ENCODE measurements at regions not wholly inside any gene's neighbourhood (a gene's known extent, or its start where the extent isn't known, plus 50 kb on each side); places are given as distances from the start of the nearest gene placed in this dataset.
"Not testable (repeated sequence)": the region's sequence is repeated elsewhere in the genome, so short reads cannot be mapped to it uniquely, and the experiment has no call there.

DNA sequence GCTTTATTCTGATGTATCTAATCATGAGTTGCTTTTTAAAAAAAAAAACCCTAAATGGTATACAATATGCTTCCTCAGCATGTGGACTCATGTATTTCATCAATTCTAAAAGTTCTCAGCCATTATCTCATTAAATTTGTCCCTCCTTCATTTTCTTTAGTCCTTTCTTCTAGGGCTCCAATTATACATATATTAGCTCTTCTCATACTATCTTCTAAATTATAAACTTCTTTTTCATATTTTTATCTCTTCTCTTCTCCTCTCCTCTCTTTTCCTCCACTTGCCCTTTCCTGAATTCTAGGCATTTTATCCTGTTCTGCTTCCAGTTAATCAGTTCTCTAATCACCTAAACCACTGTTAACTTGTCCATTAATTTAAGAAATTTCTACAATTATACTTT is 55.0 kb upstream of the IL33 start:
- no peak for DNase-seq
- intact Hi-C loops (cut with DNase I) = no loop called here

DNA sequence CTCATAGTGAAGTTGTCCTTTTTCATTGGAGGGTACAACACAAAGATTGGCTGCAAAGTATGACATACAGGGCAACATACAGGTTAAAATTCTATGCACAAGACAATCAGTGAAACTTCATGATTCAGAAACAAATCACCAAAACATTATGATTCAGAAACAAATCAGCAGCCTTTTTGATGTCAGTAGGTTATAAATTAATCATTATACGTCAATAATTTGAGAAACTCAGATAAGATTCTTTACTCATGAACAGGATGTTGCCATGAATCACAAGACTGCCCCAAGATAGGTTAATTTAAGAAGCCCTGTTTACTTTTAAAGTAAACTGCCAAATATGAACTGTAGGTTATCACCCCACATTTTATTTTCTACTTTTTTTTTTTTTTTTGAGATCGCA is 62.2 kb upstream of the IL33 start:
- no peak for DNase-seq
- intact Hi-C loops (cut with DNase I) = no loop called here

DNA sequence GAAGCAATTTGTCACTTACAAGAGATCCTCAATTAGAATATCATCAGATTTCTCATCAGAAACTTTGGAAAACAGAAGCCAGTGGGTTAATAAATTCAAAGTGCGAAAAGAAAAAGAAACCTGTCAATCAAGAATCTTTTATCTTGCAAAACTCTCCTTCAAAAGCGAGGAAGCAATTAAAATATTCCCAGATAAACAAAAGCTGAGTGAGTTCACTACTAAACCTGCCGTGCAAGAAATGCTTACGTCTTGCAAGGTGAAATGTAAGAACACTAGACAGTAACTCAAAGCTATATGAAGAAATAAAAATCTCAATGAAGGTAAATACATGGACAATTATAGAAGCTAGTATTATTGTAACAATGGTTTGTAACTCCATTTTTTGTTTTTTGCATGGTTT is 62.8 kb upstream of the IL33 start:
- intact Hi-C loops (cut with DNase I) = no loop called here
- no peak for DNase-seq

DNA sequence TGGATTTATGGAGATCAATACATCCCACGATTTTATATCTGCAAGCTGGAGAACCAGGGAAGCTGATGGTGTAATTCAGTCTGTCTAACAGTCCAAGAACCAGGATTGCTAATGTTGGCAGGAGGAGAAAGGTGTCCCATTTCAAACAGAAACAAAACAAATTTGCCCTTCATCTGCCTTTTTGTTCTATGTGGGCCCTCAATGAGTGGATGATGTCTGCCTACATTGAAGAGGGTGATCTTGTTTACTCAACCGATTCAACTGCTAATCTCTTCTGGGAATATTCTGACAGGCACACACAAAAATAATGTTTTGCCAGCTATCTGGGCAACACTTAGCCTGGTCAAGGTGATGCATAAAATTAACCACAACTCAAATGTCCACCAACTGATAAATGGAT is 65.1 kb upstream of the IL33 start:
- DNase-seq = no peak

DNA sequence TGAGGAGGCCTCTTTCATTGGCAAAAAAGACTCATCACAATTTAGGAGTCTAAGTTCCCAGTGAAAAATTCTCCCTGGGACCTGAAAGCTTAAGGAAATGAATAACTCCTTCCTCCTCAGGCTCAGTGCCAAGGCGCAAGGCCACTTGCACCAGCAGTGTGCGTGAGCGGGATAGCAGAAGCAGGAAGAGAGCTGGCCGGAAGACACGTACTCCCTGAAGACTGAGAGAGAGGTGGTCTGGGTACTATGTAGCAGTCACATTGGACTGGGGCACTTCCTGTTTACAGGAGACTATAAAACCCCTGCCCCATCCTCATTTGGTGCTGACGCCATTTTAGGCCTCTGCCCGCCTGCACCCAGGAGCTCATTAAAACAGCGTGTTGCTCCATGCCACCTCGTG is 66.3 kb upstream of the IL33 start:
- DNase-seq = no peak
- intact Hi-C loops (cut with DNase I) = no loop called here

More for the DNA sequence above, 65.1 kb upstream of the IL33 start:
- intact Hi-C loops (cut with DNase I) = no loop called here

DNA sequence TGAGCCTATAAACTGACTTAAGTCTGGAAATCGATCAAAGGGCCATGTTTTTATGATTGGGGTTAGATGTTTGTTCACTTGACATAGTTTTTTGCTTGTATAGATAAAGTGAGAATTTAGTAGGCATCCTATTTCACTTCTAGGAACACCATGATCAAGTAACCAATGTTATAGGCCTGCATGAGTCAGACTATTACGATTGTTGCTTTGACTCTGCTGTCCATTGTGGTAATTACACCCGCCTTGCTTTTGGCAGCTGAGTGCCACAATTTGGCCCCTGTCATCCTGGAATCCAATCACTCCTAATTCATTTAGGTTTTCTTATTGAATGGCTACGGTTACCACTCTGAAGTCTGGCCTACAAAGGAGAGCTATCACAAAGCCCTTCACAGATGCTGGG is 67.8 kb upstream of the IL33 start:
- no peak for DNase-seq
- intact Hi-C loops (cut with DNase I) = no loop called here

DNA sequence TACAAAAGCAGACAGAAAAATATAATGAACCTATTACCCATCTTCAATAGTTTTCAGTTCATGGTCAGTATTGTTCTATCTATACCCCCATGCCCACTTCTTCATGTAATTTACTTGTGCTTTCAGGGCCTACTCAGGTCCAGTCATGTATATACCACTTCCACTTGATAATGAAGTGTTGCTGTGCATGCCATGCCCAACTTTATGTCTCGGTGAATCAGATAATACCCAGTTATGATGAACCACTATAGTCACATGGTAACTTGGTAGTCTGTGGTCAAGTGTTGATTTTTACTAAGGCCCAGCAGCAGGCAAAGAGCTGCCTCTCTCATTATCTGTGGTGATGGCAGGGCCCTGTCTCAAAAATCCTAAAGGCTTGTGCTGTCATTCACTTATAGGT is 70.7 kb upstream of the IL33 start:
- DNase-seq = no peak
- intact Hi-C loops (cut with DNase I) = no loop called here

DNA sequence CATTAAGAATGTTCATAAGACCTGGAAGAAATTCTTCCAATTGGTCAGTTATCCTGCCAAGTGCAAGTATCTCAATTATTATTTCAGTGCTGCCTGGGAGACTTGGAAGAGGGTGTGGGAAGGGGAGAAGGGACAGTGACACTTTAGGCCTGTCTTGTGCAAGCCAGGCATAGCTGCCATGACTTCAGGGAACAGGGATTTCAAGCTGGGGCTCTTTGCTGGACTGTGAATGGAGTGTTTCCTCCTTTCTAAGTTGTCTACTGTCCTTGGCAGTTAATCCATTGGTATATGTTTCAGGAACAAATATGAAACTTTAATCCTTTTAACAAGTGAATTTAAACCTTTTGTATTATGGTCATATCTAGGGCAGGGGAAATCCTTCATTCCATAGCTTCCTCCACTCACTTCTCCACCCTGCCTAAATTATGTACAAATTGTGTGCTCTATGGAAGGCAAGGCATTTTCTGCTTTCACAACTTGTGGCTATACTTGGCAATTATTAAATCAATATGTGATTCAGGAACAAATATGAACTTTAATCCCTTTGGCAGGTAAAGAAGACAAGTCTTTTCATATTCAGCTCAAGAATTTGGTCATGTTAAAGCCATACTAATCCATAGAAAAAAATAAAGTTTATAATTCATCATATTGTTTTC is 72.7 kb upstream of the IL33 start:
- intact Hi-C loops (cut with DNase I) = no loop called here

DNA sequence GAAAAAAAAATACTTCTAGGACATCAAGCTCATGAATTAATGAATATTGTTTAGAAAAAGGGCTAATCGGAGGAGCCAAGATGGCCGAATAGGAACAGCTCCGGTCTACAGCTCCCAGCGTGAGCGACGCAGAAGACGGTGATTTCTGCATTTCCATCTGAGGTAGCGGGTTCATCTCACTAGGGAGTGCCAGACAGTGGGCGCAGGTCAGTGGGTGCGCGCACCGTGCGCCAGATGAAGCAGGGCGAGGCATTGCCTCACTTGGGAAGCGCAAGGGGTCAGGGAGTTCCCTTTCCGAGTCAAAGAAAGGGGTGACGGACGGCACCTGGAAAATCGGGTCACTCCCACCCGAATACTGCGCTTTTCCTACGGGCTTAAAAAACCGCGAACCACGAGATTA is 79.8 kb upstream of the IL33 start:
- DNase-seq = peak in 1 of 10 donors; percentile 58
- intact Hi-C loops (cut with DNase I) = not testable (repeated sequence)

More for the DNA sequence above, 72.7 kb upstream of the IL33 start:
- DNase-seq = no peak

DNA sequence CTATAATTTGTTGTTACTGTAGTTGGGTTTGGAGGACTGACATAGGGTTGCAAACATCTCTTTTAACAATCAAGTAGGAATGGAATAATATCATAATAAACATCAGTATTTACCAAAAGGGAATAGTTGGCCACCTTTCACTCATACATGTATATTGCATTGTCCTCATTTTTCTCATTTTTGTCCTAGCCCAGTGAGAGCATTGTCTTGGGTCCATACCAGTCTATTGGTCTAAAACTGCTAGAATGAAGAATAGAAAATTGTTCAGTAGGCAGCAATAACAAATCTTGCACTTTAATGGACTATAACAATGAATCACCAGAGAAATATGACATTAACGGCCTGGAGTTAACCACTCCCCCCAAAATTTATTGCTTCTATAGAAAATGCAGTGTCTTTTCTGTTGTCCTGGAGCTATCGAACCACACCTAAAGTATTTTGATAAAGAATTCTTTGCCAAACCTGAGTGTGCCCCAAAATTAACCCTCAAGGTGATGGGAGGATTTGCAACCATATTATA is 80.9 kb upstream of the IL33 start:
- intact Hi-C loops (cut with DNase I) = no loop called here
- DNase-seq = no peak

DNA sequence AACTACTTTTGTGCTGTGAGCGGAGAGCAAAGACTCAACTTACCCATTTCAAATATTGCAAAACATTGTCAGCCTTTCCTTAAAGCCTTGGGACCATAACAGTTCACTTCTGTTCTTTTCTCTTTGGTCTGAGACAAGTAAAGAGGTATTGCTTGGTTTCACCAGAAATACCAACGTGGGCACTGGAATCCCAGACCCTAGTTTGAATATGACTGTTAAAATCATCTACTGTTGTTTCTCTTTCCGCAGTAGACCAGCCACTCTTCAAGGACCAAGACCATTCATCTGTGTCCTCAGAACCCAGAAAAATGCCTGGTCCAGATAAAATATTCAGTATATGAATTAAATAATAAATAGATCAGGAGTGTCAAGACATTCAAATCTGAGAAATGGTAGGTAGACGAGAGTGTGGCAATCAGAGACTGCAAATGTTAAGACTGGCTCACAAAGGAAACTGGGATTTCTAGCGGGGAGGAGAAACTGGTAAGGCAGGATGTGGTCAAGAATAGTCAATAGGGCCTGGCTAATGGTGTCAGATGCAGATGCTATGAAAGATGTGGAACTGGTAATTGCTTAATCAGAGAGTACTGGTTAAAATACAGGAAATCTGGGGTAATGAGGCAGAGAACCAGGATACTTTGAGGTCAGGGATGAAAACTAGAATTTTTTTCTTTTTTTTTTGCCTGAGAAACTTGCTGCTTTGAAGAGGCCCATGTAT is 82.1 kb upstream of the IL33 start:
- intact Hi-C loops (cut with DNase I) = no loop called here

DNA sequence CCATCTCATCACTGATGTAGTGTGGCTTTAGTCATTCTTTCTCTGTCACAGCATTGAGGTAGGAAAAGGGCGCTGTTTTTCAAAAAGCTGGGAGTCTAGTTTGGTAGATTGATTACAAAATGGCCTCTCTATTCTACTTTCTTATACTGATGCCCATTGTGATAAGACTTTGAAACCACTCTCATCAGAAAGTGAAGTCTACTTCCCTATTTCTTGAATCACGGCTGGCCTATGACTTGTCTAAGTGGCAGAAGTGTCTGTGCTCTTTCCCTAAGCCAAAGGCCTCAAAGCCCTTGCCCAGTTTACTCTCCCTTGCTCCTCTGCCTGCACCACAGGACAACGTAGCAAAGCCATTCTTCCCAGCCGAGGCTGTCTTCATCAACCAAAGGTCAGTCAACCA is 83.0 kb upstream of the IL33 start:
- intact Hi-C loops (cut with DNase I) = no loop called here
- DNase-seq = no peak

More for the DNA sequence above, 82.1 kb upstream of the IL33 start:
- no peak for DNase-seq

DNA sequence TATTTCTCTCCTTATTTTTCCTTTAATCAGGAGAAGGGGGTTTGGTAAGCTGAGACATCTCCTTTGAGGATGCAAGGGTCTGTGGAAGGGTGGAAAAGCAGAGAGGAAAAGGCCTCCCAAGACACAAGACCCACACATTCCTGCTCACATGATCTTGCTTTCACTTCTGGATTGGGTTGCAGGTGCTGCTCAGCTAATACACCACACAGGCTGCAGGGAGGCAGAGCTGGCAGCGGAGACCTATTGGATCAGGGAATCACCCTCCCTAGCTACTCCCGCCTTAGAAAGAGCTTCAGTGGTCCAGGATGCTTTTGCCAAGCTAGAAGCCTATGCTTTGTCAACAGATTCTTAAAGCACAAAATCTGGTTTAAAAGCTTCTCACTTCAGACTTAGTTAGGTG is 87.6 kb upstream of the IL33 start:
- intact Hi-C loops (cut with DNase I) = no loop called here

DNA sequence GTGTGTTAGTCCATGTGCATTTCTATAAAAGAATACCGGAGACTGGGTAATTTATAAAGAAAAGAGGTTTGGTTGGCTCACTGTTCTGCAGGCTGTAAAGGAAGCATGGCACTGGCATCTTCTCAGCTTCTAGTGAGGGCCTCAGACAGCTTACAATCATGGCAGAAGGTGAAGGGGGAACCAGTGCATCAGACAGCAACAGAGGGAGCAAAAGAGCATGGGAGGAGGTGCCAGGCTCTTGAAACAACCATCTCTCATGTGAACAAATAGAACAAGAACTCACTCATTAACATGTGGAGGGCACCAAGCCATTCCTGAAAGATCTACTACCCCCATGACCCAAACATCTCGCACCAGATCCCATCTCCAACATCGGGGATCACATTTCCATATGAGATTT is 89.2 kb upstream of the IL33 start:
- intact Hi-C loops (cut with DNase I) = no loop called here
- no peak for DNase-seq

More for the DNA sequence above, 87.6 kb upstream of the IL33 start:
- DNase-seq = no peak

DNA sequence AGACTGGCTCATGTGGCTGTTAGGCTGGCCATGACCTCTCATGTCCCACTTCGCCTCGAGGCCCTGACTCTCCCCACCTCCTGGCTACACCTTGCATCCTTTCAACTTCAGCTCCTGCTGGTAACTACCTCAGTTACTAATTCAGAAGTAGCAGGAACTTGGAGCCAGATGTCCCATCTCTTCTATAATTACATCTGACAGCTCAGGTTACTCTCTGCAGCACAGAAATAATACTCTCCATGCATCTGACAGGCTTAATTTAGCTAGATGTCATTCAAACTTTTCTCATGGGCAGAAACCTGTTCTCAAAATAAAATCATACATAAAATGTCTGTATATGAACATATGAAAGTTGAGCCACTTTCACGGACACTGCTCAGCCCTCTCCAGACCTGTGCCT is 92.2 kb upstream of the IL33 start:
- intact Hi-C loops (cut with DNase I) = no loop called here
- no peak for DNase-seq

DNA sequence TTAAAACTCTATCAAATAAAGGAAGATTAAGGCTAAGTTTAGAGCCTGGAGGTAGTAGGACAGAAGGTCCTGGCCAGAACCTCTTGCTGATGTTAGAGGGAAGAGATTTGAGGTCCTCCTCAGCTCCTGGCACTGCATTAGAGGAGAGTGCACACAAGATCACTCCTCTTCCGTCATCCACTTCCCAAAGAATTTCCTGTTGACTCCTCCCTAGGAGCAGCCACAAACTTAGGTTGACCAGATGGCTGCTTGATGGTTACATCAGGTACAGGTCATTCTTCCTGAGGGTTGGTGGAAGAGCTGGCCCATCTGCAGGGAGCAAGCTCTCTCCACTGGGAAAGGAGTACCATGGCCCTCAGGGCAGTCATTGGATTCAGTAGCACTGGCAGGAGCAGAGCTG is 93.9 kb upstream of the IL33 start:
- intact Hi-C loops (cut with DNase I) = no loop called here
- no peak for DNase-seq

DNA sequence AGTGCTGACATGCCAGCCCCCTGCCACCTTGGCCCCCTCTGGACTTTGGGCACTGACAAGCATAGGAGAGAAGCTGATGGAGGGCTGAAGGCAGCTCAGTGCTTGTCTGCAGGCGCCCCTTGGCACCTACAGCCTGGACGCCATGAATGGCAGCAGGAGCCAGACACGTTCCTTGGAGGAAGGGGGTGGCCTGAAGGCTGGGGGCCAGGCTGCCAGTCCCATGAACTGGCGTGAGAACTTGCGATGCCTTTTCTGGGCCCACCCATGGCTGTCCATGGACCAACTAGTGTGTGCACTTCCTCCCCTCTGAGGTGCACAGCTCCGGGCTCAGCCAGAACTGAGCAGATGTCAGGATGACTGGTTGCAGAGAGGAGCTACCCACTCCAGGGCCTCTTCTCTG is 99.0 kb upstream of the RANBP6 start:
- intact Hi-C loops (cut with DNase I) = no loop called here
- no peak for DNase-seq

DNA sequence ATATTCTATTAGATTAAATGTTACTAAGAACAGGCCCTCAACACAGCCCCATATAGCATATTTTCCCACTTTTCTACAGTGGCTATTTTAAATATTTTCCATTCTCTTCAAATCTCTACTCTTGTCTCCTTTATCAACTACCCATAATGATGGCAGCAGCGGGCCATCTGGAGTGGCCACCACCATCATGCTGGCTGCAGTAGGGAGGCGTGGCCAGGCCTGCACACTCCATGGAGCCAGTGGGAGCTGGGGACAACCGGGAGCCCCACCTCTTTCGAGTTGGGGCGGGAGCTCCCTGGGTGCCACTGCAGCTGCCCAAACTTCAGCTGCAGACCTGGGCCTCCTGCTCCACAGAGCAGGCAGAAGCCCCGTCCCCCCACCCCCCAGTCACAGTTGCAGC is 98.4 kb upstream of the RANBP6 start:
- intact Hi-C loops (cut with DNase I) = no loop called here
- DNase-seq = no peak

DNA sequence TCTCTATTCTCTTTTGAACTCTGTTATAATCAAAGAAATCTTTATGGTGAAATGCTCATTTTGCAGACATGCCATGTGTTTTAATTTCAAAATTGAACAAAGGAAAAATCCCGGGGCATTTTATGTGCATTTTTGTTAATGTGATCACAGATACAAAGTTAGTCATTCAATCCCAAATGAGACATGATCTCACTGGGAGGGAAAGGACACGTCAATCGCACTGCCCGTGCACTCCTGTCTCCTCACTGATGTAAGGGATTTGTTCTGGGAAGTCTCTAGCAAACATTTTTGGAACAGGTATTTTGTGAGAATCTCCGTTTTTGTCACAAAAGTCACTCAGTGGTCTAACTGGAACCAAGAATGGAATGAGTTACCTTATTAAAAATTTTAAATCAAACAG is 97.9 kb upstream of the RANBP6 start:
- intact Hi-C loops (cut with DNase I) = no loop called here
- DNase-seq = no peak

DNA sequence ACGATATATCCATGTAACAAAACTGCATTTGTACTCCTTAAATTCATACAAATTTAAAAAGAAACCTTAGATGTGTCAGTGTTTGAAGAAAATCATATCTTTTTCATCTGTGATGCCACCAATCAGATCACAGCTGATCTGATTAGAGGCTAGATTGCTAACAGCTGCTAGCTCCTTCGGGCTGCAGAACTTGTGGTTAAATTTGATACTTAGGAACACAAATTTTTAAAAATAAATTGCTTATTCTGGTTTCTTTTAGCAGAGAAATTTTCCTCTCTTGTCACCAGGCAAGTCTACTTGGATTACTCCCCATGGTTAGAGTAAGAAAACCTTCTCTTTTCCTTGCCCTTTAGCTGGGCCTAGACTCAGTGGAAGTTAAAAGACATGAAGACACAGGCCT is 94.6 kb upstream of the RANBP6 start:
- intact Hi-C loops (cut with DNase I) = no loop called here
- DNase-seq = no peak

DNA sequence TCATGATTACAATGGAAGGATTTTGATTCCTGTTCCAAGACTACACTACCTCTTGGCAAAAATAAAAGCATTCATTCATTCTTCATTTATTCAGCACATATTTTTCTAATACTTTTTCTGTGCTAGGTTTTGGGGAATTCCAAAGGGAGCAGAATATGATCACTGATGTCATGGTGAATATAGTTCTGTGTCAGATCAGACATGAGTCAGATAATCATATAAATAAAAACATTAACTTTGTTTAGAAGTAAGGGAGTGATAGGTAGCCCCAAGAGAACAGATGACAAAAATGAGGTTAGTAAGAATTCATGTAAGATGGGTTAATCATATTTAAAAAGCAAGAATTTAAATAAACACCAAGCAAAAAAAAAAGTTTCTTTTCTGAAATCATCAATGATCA is 94.1 kb upstream of the RANBP6 start:
- no peak for DNase-seq
- intact Hi-C loops (cut with DNase I) = no loop called here

DNA sequence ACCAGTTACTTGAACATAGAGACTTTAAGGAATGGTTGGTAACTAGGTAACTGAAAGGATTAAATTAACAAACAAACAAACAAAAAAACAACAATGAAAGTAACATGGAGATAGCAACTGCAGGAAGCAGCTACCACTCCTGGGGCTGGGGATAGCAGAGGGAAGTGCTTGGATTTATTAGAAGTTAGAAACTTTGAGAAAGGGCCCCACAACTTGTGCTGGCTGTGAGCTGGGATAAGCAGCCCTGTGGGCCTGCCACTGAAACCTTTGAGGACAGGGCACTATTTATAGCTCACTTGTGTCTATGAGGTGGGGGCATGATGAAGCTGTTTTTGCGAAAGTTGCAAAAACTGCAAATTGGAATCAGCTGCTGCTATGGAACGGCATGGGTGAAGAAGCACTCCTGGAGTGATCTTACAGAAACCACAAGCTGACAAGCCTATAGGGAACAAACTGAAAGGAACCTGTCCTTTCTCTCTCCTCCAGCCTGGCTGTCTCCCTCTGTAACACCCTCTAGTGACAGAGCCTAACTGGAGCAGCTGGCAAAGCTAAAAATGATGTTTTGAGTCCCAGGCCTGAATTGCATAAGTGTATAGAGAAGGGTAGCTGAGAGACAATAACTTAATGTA is 91.4 kb upstream of the RANBP6 start:
- peak in 4 of 10 donors; percentile 11 to 18 (median 12) for DNase-seq
- intact Hi-C loops (cut with DNase I) = no loop called here

Measured in posterior cingulate gyrus (tissue), 11 donors.